IMR-90 (cell line): ENCODE measurements at regions not wholly inside any gene's neighbourhood (a gene's known extent, or its start where the extent isn't known, plus 50 kb on each side); places are given as distances from the start of the nearest gene placed in this dataset.

Source experiments
- ATAC-seq: fragments of 200-7000 bp; cut with Tn5 transposase; 2 replicates; pipeline ENCODE4 v1.9.1; 2020; ENCODE audit warnings: low read depth, mild to moderate bottlenecking, moderate library complexity
- BruUV-seq: library from RNA; stranded (reverse); fragments of 400-500 nt; replicated peaks from 2 replicates; lab custom pipeline; 2021; lab: Mats Ljungman, UMichigan
- CTCF ChIA-PET: fragments of 300-600 bp; formaldehyde crosslinking; extraction: SDS; loops from one replicate; lab custom pipeline; 2021; ENCODE audit warnings: antibody characterized with exemption; lab: Yijun Ruan, JAX
- POLR2A ChIA-PET: fragments of 300-600 bp; sonication (Branson Sonifier 250); formaldehyde crosslinking; loops from one replicate; lab custom pipeline; 2022; ENCODE audit warnings: antibody characterized with exemption; ENCODE audit not compliant: unreplicated experiment; lab: Charles Lee
- DNase-seq: peaks from one replicate; pipeline ENCODE4 v3.0.0; 2013
- H2AFZ ChIP-seq: replicated peaks from 2 replicates; pipeline ENCODE3; 2013; ENCODE audit warnings: low read length, mild to moderate bottlenecking; ENCODE audit not compliant: poor library complexity
- H2AK5ac ChIP-seq: 2 replicates; pipeline ENCODE4 v1.6.1; 2013; ENCODE audit warnings: low read depth, low read length, inconsistent platforms
- H2AK9ac ChIP-seq: replicated peaks from 2 replicates; pipeline ENCODE3; 2013; ENCODE audit warnings: mild to moderate bottlenecking, low read depth, low read length, moderate library complexity; ENCODE audit not compliant: poor library complexity
- H2BK120ac ChIP-seq: 2 replicates; pipeline ENCODE4 v1.6.1; 2013; ENCODE audit warnings: low read depth, low read length, inconsistent platforms
- H2BK15ac ChIP-seq: 3 replicates; pipeline ENCODE4 v1.6.1; 2013; ENCODE audit warnings: low read depth, low read length, inconsistent platforms
- H2BK20ac ChIP-seq: 2 replicates; pipeline ENCODE4 v1.6.1; 2013; ENCODE audit warnings: low read depth, mild to moderate bottlenecking, inconsistent platforms, low read length, moderate library complexity
- H2BK5ac ChIP-seq: 2 replicates; pipeline ENCODE4 v1.6.1; 2013; ENCODE audit warnings: mild to moderate bottlenecking, low read depth, low read length, inconsistent platforms; ENCODE audit not compliant: poor library complexity, severe bottlenecking
- H3K14ac ChIP-seq: replicated peaks from 2 replicates; pipeline ENCODE4 v1.6.1; 2013; ENCODE audit warnings: low read depth, low read length, inconsistent platforms
- H3K18ac ChIP-seq: 2 replicates; pipeline ENCODE4 v1.6.1; 2013; ENCODE audit warnings: low read depth, low read length, control low read depth
- H3K23ac ChIP-seq: 2 replicates; pipeline ENCODE4 v1.6.1; 2013; ENCODE audit warnings: low read depth, low read length, inconsistent platforms
- H3K27ac ChIP-seq: 2 replicates; pipeline ENCODE4 v1.5.1; 2013; ENCODE audit warnings: mild to moderate bottlenecking, control low read depth, low read length; ENCODE audit not compliant: insufficient read depth
- H3K27me3 ChIP-seq: 2 replicates; pipeline ENCODE4 v1.6.1; 2013; ENCODE audit warnings: low read length; ENCODE audit not compliant: control insufficient read depth, insufficient read depth
- H3K36me3 ChIP-seq: 2 replicates; pipeline ENCODE4 v1.6.1; 2013; ENCODE audit warnings: low read length, mixed read lengths; ENCODE audit not compliant: control insufficient read depth, insufficient read depth
- H3K4ac ChIP-seq: 2 replicates; pipeline ENCODE4 v1.6.1; 2013; ENCODE audit warnings: low read depth, low read length, inconsistent platforms
- H3K4me1 ChIP-seq: 2 replicates; pipeline ENCODE4 v1.6.1; 2013; ENCODE audit warnings: low read length, mixed read lengths; ENCODE audit not compliant: control insufficient read depth, insufficient read depth
- H3K4me2 ChIP-seq: 2 replicates; pipeline ENCODE4 v1.6.1; 2013; ENCODE audit warnings: low read depth, mild to moderate bottlenecking, control low read depth, low read length, moderate library complexity
- H3K4me3 ChIP-seq: 2 replicates; pipeline ENCODE4 v1.5.1; 2013; ENCODE audit warnings: low read depth, mild to moderate bottlenecking, control low read depth, low read length, moderate library complexity; ENCODE audit not compliant: insufficient read depth
- H3K56ac ChIP-seq: 2 replicates; pipeline ENCODE4 v1.6.1; 2013; ENCODE audit warnings: low read length, inconsistent platforms; ENCODE audit not compliant: insufficient read depth; ENCODE audit errors: extremely low read depth
- H3K79me1 ChIP-seq, 2 experiments: 2 replicates each; pipeline ENCODE4 v1.6.1; 2013; ENCODE audit warnings: low read length in 2 of 2, inconsistent platforms in 1 of 2, low read depth in 1 of 2
- H3K9ac ChIP-seq: 2 replicates; pipeline ENCODE4 v1.6.1; 2013; ENCODE audit warnings: low read depth, low read length, control low read depth
- H3K9me1 ChIP-seq: 2 replicates; pipeline ENCODE4 v1.6.1; 2013; ENCODE audit warnings: low read length, inconsistent platforms; ENCODE audit not compliant: insufficient read depth
- H3K9me3 ChIP-seq: 2 replicates; pipeline ENCODE4 v1.6.1; 2013; ENCODE audit warnings: low read length; ENCODE audit not compliant: control insufficient read depth, insufficient read depth
- H4K20me1 ChIP-seq: 2 replicates; pipeline ENCODE4 v1.6.1; 2013; ENCODE audit warnings: low read length, inconsistent platforms; ENCODE audit not compliant: insufficient read depth
- H4K5ac ChIP-seq: 2 replicates; pipeline ENCODE4 v1.6.1; 2013; ENCODE audit warnings: mild to moderate bottlenecking, low read depth, low read length, control low read depth
- H4K8ac ChIP-seq, 2 experiments: 2 replicates each; pipeline ENCODE4 v1.6.1; 2013; ENCODE audit warnings: low read depth in 2 of 2, low read length in 2 of 2, control low read depth in 1 of 2, inconsistent platforms in 1 of 2
- H4K91ac ChIP-seq: 2 replicates; pipeline ENCODE4 v1.6.1; 2013; ENCODE audit warnings: low read depth, low read length, inconsistent platforms; ENCODE audit not compliant: insufficient read depth
- BHLHE40 ChIP-seq: fragments of 150-350 bp; IDR thresholded peaks from 2 replicates; pipeline ENCODE4 v1.6.1; 2016; ENCODE audit warnings: mild to moderate bottlenecking, low read depth, low read length
- CHD1 ChIP-seq: IDR thresholded peaks from 2 replicates; pipeline ENCODE4 v1.6.1; 2012; ENCODE audit warnings: low read depth, low read length, improper control_type of control experiment
- FOS ChIP-seq: fragments of 150-350 bp; IDR thresholded peaks from 2 replicates; pipeline ENCODE4 v1.6.1; 2016; ENCODE audit warnings: low read depth, low read length
- MAFK ChIP-seq: IDR thresholded peaks from 2 replicates; pipeline ENCODE4 v1.6.1; 2012; ENCODE audit warnings: low read depth, low read length, improper control_type of control experiment
- MXI1 ChIP-seq: IDR thresholded peaks from 2 replicates; pipeline ENCODE4 v1.6.1; 2012; ENCODE audit warnings: low read depth, mild to moderate bottlenecking, low read length, moderate library complexity, borderline replicate concordance
- NFE2L2 ChIP-seq: fragments of 150-350 bp; IDR thresholded peaks from 2 replicates; pipeline ENCODE4 v1.6.1; 2016; ENCODE audit warnings: low read depth, mild to moderate bottlenecking, low read length
- POLR2A ChIP-seq: IDR thresholded peaks from 2 replicates; pipeline ENCODE4 v1.6.1; 2012; ENCODE audit warnings: mild to moderate bottlenecking, low read depth, low read length
- RCOR1 ChIP-seq: IDR thresholded peaks from 2 replicates; pipeline ENCODE4 v1.6.1; 2012; ENCODE audit warnings: mild to moderate bottlenecking, low read length, improper control_type of control experiment; ENCODE audit not compliant: insufficient replicate concordance
- RFX5 ChIP-seq: IDR thresholded peaks from 2 replicates; pipeline ENCODE4 v1.8.0; 2012; ENCODE audit warnings: low read depth, mild to moderate bottlenecking, low read length, moderate library complexity
- WGBS, 2 experiments: methylation state at CpG; one replicate each; pipeline versions ENCODE4 v1.1.5 to v1.1.7; 2013; ENCODE audit warnings: missing lambda C conversion rate in 2 of 2; ENCODE audit not compliant: insufficient read length in 1 of 2; ENCODE audit errors: extremely low coverage in 2 of 2; 5-methylcytosine and 5-hydroxymethylcytosine counted together
- dilution Hi-C: fragments of 300-500 bp; cut with HindIII; formaldehyde crosslinking; loops from one replicate; pipeline ENCODE4 v1.14.3; 2018; ENCODE audit warnings: low sequenced_read_pairs; ENCODE audit not compliant: unreplicated experiment
- in situ Hi-C: fragments of 300-500 bp; cut with MboI; formaldehyde crosslinking; loops from 3 replicates; pipeline ENCODE4 v1.14.3; 2019; ENCODE audit warnings: low sequenced_read_pairs, inconsistent platforms, mixed read lengths
- intact Hi-C: fragments of 100-400 bp; cut with micrococcal nuclease; formaldehyde crosslinking; loops from 2 replicates; pipeline ENCODE4 v1.10.0; 2022
- TF ChIP-seq, protein P1 (sequence below): conservative IDR thresholded peaks from 2 replicates; pipeline ENCODE4 v1.5.1; 2012; ENCODE audit warnings: mild to moderate bottlenecking, low read depth, low read length, improper control_type of control experiment
- TF ChIP-seq, protein P2 (sequence below): fragments of 150-350 bp; IDR thresholded peaks from 2 replicates; pipeline ENCODE4 v1.6.1; 2016; ENCODE audit warnings: low read depth, mild to moderate bottlenecking, low read length, moderate library complexity, borderline replicate concordance

DNA sequence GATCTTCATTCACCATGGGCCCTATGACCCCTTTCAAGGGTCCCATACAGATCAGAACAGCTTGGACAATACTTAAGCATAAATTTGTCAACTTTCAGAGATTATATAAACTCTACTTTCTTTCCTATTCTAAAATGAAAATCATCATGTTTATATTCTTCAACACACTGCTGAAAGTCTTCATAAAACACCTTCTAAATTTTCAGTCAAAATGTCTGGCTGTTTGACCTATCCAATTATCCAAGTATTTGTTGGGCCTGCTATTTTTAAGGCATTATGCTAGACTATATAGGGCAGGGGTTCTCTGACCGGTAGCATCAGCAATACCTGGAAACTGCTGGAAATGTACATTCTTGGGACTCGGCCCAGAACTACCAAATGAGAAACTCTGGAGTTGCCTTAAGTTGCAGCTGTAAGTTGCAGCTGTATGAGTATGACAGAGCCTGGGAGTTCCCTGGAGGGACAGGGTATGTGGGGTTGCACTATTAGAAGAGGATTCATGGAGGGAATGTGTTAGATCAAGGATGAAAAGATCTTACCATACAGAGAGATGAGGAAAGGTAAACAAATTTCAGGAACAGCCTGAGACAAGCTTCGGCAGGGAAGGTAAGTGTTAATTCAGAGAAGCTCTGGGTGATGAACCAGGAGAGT is 293.0 kb downstream of the ADGB start:
- H3K4me2 ChIP-seq = peak overlapping the region; percentile 21
- ChIA-PET POLR2A (no interaction called here), CTCF (interaction anchor here (1.0 to 1.5 kb wide), 4 partner anchors 13 to 396 kb away, joined by 3 to 5 read pairs (median 4); no protein-coding TSS in a partner anchor)
- H3K23ac ChIP-seq = peak overlapping the region; percentile 86
- peak overlapping the region; percentile 73 to 84 for H4K8ac ChIP-seq
- peak overlapping the region; percentile 84 for H3K18ac ChIP-seq
- peak overlapping the region; percentile 21 for H4K5ac ChIP-seq
- dilution Hi-C loops = no loop called here
- ATAC-seq (peak; percentile 27; the same call in 1 of the 2 replicates), DNase-seq (peak; percentile 57)
- no TSS peak for BruUV-seq
- H3K9ac ChIP-seq = 0 out of 2 replicates have a peak overlapping the region, but pooled peaks have one; percentile 16
- peak overlapping the region; percentile 68; the same call in 1 of the 2 replicates for H2AK5ac ChIP-seq
- H2BK15ac ChIP-seq = peak overlapping the region; percentile 91; the same call in 2 of the 3 replicates
- WGBS, 2 experiments = 60% methylated on average over 1 of the region's 3 CpGs; no CpG with 5 or more reads in 1 of the 2 experiments
- in situ Hi-C loops = no loop called here
- peaks cover 13% of the 10 kb centered on the region for H3K9me1 ChIP-seq
- H3K4me3 ChIP-seq = no peak overlapping the region
- H3K27me3 ChIP-seq = no peaks in the 10 kb centered on the region
- H3K4me1 ChIP-seq = peaks cover 17% of the 10 kb centered on the region
- peak overlapping the region; percentile 80; the same call in 1 of the 2 replicates for H3K56ac ChIP-seq
- no peaks in the 10 kb centered on the region for H4K20me1 ChIP-seq
- no peaks in the 10 kb centered on the region for H3K9me3 ChIP-seq
- H2BK20ac ChIP-seq = peak overlapping the region; percentile 93
- H4K91ac ChIP-seq = peak overlapping the region; percentile 91
- H2BK5ac ChIP-seq = peak overlapping the region; percentile 81
- H3K14ac ChIP-seq = peak overlapping the region; percentile 89
- TF ChIP-seq MXI1 (no peak), RFX5 (no peak), MAFK (no peak), RCOR1 (no peak), BHLHE40 (no peak), POLR2A (no peak), FOS (no peak), NFE2L2 (no peak), CHD1 (no peak)
- TF ChIP-seq, protein P1, sequence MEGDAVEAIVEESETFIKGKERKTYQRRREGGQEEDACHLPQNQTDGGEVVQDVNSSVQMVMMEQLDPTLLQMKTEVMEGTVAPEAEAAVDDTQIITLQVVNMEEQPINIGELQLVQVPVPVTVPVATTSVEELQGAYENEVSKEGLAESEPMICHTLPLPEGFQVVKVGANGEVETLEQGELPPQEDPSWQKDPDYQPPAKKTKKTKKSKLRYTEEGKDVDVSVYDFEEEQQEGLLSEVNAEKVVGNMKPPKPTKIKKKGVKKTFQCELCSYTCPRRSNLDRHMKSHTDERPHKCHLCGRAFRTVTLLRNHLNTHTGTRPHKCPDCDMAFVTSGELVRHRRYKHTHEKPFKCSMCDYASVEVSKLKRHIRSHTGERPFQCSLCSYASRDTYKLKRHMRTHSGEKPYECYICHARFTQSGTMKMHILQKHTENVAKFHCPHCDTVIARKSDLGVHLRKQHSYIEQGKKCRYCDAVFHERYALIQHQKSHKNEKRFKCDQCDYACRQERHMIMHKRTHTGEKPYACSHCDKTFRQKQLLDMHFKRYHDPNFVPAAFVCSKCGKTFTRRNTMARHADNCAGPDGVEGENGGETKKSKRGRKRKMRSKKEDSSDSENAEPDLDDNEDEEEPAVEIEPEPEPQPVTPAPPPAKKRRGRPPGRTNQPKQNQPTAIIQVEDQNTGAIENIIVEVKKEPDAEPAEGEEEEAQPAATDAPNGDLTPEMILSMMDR = no peak
- TF ChIP-seq, protein P2, sequence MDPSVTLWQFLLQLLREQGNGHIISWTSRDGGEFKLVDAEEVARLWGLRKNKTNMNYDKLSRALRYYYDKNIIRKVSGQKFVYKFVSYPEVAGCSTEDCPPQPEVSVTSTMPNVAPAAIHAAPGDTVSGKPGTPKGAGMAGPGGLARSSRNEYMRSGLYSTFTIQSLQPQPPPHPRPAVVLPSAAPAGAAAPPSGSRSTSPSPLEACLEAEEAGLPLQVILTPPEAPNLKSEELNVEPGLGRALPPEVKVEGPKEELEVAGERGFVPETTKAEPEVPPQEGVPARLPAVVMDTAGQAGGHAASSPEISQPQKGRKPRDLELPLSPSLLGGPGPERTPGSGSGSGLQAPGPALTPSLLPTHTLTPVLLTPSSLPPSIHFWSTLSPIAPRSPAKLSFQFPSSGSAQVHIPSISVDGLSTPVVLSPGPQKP = no peak
- peaks cover 0 to 4% of the 10 kb centered on the region in 2 experiments; a peak in 1 of 4 replicates for H3K79me1 ChIP-seq
- peak overlapping the region; percentile 89; the same call in 1 of the 2 replicates for H3K27ac ChIP-seq
- H2AK9ac ChIP-seq = no peak overlapping the region
- intact Hi-C loops = no loop called here
- peak overlapping the region; percentile 95 for H2BK120ac ChIP-seq
- peak overlapping the region; percentile 93 for H3K4ac ChIP-seq
- no peak overlapping the region for H2AFZ ChIP-seq
- H3K36me3 ChIP-seq = no peaks in the 10 kb centered on the region
